ENCODE measurements at regions not wholly inside any gene's neighbourhood (a gene's known extent, or its start where the extent isn't known, plus 50 kb on each side); places are given as distances from the start of the nearest gene placed in this dataset.

GRCh38 chr2:60267122-60267521 lies 286.3 kb downstream of the BCL11A start:
- H3K9me2 ChIP-seq (ENCODE audit: low read depth, low read length), result no peaks in the 10 kb centered on the region
- no peaks in the 10 kb centered on the region for H3K36me3 ChIP-seq (ENCODE audit: insufficient read depth, low read length)
- H3K27me3 ChIP-seq (ENCODE audit: insufficient read depth, low read length), result no peaks in the 10 kb centered on the region
- H3K4me1 ChIP-seq (ENCODE audit: insufficient read depth, low read length, severe bottlenecking), result no peaks in the 10 kb centered on the region
- no peak overlapping the region for H3K4me3 ChIP-seq (ENCODE audit: low read depth, low read length, poor library complexity, severe bottlenecking)
- TF ChIP-seq EZH2 (IDR thresholded peaks at IDR 0.05; ENCODE audit: borderline replicate concordance, low read length), result no peak
- TF ChIP-seq, protein P1, sequence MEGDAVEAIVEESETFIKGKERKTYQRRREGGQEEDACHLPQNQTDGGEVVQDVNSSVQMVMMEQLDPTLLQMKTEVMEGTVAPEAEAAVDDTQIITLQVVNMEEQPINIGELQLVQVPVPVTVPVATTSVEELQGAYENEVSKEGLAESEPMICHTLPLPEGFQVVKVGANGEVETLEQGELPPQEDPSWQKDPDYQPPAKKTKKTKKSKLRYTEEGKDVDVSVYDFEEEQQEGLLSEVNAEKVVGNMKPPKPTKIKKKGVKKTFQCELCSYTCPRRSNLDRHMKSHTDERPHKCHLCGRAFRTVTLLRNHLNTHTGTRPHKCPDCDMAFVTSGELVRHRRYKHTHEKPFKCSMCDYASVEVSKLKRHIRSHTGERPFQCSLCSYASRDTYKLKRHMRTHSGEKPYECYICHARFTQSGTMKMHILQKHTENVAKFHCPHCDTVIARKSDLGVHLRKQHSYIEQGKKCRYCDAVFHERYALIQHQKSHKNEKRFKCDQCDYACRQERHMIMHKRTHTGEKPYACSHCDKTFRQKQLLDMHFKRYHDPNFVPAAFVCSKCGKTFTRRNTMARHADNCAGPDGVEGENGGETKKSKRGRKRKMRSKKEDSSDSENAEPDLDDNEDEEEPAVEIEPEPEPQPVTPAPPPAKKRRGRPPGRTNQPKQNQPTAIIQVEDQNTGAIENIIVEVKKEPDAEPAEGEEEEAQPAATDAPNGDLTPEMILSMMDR (IDR thresholded peaks at IDR 0.05; ENCODE audit: low read length), result no peak
- H2AFZ ChIP-seq (ENCODE audit: low read length), result no peak overlapping the region
- no peaks in the 10 kb centered on the region for H3F3A ChIP-seq (ENCODE audit: insufficient read depth, low read length)
- H4K20me1 ChIP-seq (ENCODE audit: insufficient read depth, low read length), result no peaks in the 10 kb centered on the region
- no peak overlapping the region for H3K4me2 ChIP-seq (ENCODE audit: low read length)
- H3K9ac ChIP-seq (ENCODE audit: low read length), result no peak overlapping the region
- H3K79me2 ChIP-seq (ENCODE audit: insufficient read depth, low read length), result no peaks in the 10 kb centered on the region
- no peaks in the 10 kb centered on the region for H3K9me3 ChIP-seq (ENCODE audit: low read length)
- H3K27ac ChIP-seq (ENCODE audit: low read depth, low read length, poor library complexity, severe bottlenecking), result no peak overlapping the region

- Histone ChIP-seq H3K4me2 (ENCODE audit: low read length) (no peak overlapping the region), H3K9me2 (ENCODE audit: low read depth, low read length) (no peaks in the 10 kb centered on the region), H3F3A (ENCODE audit: insufficient read depth, low read length) (no peaks in the 10 kb centered on the region), H4K20me1 (ENCODE audit: insufficient read depth, low read length) (no peaks in the 10 kb centered on the region), H3K9me3 (ENCODE audit: low read length) (no peaks in the 10 kb centered on the region), H2AFZ (ENCODE audit: low read length) (no peak overlapping the region), H3K36me3 (ENCODE audit: insufficient read depth, low read length) (no peaks in the 10 kb centered on the region), H3K4me1 (ENCODE audit: insufficient read depth, low read length, severe bottlenecking) (no peaks in the 10 kb centered on the region), H3K4me3 (ENCODE audit: low read depth, low read length, poor library complexity, severe bottlenecking) (no peak overlapping the region), H3K9ac (ENCODE audit: low read length) (no peak overlapping the region), H3K27ac (ENCODE audit: low read depth, low read length, poor library complexity, severe bottlenecking) (no peak overlapping the region), H3K27me3 (ENCODE audit: insufficient read depth, low read length) (no peaks in the 10 kb centered on the region), H3K79me2 (ENCODE audit: insufficient read depth, low read length) (no peaks in the 10 kb centered on the region)
- TF ChIP-seq, protein P1 (IDR thresholded peaks at IDR 0.05; ENCODE audit: low read length), result no peak
- TF ChIP-seq EZH2 (IDR thresholded peaks at IDR 0.05; ENCODE audit: borderline replicate concordance, low read length), result no peak
Observed at GRCh38 chr2:60262178-60262577, 291.3 kb downstream of the BCL11A start.

DNA sequence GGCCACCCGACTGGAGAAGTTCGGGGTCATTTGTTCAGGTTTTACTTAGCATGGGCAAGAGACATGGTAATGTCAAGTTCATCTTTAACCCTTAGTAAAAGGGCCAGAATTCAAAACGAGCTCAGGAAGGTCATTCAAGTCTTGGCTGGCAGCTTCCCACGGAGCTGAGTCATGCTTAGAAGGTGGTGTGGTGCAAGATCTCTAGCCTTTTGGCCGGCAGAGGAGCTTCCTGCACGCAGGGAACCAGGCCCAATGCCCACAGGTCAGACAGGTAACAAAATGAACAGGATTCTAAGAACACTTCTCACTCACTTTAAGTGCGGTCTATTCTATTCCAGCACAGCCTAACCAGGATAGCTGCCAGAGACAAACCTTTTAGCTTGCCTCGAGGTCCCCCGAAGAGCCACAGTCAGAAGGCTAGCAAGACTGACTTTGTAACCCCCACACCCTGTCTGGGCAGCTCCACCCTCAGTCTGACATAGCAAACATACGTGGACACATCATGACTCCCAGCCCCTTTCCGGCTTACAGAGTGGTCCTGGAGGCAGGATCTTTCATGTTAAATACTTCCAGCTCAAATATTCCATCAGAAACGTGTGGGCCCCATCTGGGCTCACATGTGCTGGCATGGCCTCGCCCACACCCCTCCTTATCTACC lies 292.7 kb downstream of the BCL11A start:
- no peak overlapping the region for H3K27ac ChIP-seq (ENCODE audit: low read depth, low read length, poor library complexity, severe bottlenecking)
- no peak for TF ChIP-seq EZH2 (IDR thresholded peaks at IDR 0.05; ENCODE audit: borderline replicate concordance, low read length)
- no peak overlapping the region for H2AFZ ChIP-seq (ENCODE audit: low read length)
- H4K20me1 ChIP-seq (ENCODE audit: insufficient read depth, low read length), result no peaks in the 10 kb centered on the region
- H3K4me1 ChIP-seq (ENCODE audit: insufficient read depth, low read length, severe bottlenecking), result no peaks in the 10 kb centered on the region
- no peaks in the 10 kb centered on the region for H3K79me2 ChIP-seq (ENCODE audit: insufficient read depth, low read length)
- no peaks in the 10 kb centered on the region for H3F3A ChIP-seq (ENCODE audit: insufficient read depth, low read length)
- H3K27me3 ChIP-seq (ENCODE audit: insufficient read depth, low read length), result no peaks in the 10 kb centered on the region
- H3K4me2 ChIP-seq (ENCODE audit: low read length), result no peak overlapping the region
- H3K9me2 ChIP-seq (ENCODE audit: low read depth, low read length), result no peaks in the 10 kb centered on the region
- no peaks in the 10 kb centered on the region for H3K9me3 ChIP-seq (ENCODE audit: low read length)
- no peaks in the 10 kb centered on the region for H3K36me3 ChIP-seq (ENCODE audit: insufficient read depth, low read length)
- H3K4me3 ChIP-seq (ENCODE audit: low read depth, low read length, poor library complexity, severe bottlenecking), result no peak overlapping the region
- no peak overlapping the region for H3K9ac ChIP-seq (ENCODE audit: low read length)

DNA sequence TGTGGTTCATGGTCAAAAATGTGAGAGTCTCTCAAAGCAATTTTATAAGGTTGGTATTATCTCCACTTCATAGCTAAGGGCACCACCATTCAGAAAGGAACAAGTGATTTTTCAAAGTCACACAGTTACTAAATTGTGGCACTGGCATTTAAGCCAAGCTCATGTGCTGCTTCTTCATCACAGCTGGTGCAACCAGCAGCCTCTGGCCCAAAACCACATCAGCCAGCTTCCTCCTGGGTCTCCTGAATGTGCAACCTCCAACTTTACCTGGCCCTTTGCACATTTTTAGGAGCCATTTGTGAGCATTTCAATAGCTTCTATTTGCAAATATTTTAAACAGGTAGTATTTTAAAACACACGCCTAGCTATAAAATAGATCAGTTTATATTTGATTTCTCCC lies 293.7 kb downstream of the BCL11A start:
- TF ChIP-seq, protein P1 (IDR thresholded peaks at IDR 0.05; ENCODE audit: low read length), result no peak
- no peak for TF ChIP-seq EZH2 (IDR thresholded peaks at IDR 0.05; ENCODE audit: borderline replicate concordance, low read length)
- no peak overlapping the region for H3K4me2 ChIP-seq (ENCODE audit: low read length)
- H3F3A ChIP-seq (ENCODE audit: insufficient read depth, low read length), result no peaks in the 10 kb centered on the region
- no peaks in the 10 kb centered on the region for H3K9me3 ChIP-seq (ENCODE audit: low read length)
- H3K79me2 ChIP-seq (ENCODE audit: insufficient read depth, low read length), result no peaks in the 10 kb centered on the region
- no peak overlapping the region for H3K4me3 ChIP-seq (ENCODE audit: low read depth, low read length, poor library complexity, severe bottlenecking)
- H3K27me3 ChIP-seq (ENCODE audit: insufficient read depth, low read length), result no peaks in the 10 kb centered on the region
- H3K4me1 ChIP-seq (ENCODE audit: insufficient read depth, low read length, severe bottlenecking), result no peaks in the 10 kb centered on the region
- H3K9ac ChIP-seq (ENCODE audit: low read length), result no peak overlapping the region
- H3K27ac ChIP-seq (ENCODE audit: low read depth, low read length, poor library complexity, severe bottlenecking), result no peak overlapping the region
- H4K20me1 ChIP-seq (ENCODE audit: insufficient read depth, low read length), result no peaks in the 10 kb centered on the region
- H3K9me2 ChIP-seq (ENCODE audit: low read depth, low read length), result no peaks in the 10 kb centered on the region
- H3K36me3 ChIP-seq (ENCODE audit: insufficient read depth, low read length), result no peaks in the 10 kb centered on the region
- no peak overlapping the region for H2AFZ ChIP-seq (ENCODE audit: low read length)

All from OCI-LY1 (cell line).